Activated CD4-positive, alpha-beta T cell treated with anti-CD3 and anti-CD28 coated beads, Interleukin-2, amount 50 U/mL, for 16 hours (primary cell): ENCODE measurements at regions not wholly inside any gene's neighbourhood (a gene's known extent, or its start where the extent isn't known, plus 50 kb on each side); places are given as distances from the start of the nearest gene placed in this dataset.
"Not testable (repeated sequence)": the region's sequence is repeated elsewhere in the genome, so short reads cannot be mapped to it uniquely, and the experiment has no call there.

ENCODE experiments used
- DNase-seq: peaks from one replicate; pipeline ENCODE4 v3.0.0-alpha.2; 2020

GRCh38 chr13:78060966-78061365 lies 142.3 kb upstream of the EDNRB start:
- no peak for DNase-seq

GRCh38 chr13:78056865-78057264 lies 138.2 kb upstream of the EDNRB start:
- DNase-seq = not testable (repeated sequence)

- DNase-seq = no peak
Measured at GRCh38 chr13:78054157-78054556, 135.5 kb upstream of the EDNRB start.

- no peak for DNase-seq
Measured at GRCh38 chr13:78047151-78047550, 128.5 kb upstream of the EDNRB start.

GRCh38 chr13:78046331-78046730 lies 127.7 kb upstream of the EDNRB start:
- no peak for DNase-seq

GRCh38 chr13:78045916-78046315 lies 127.3 kb upstream of the EDNRB start:
- DNase-seq = no peak

- DNase-seq = not testable (repeated sequence)
Measured at GRCh38 chr13:78041366-78041765, 122.7 kb upstream of the EDNRB start.

GRCh38 chr13:78040205-78040830 lies 121.7 kb upstream of the EDNRB start:
- no peak for DNase-seq

GRCh38 chr13:78036841-78037240 lies 118.2 kb upstream of the EDNRB start:
- no peak for DNase-seq

- DNase-seq = no peak
Measured at GRCh38 chr13:78035500-78035899, 116.9 kb upstream of the EDNRB start.

GRCh38 chr13:78033509-78033908 lies 114.9 kb upstream of the EDNRB start:
- DNase-seq = no peak

GRCh38 chr13:78032132-78032531 lies 113.5 kb upstream of the EDNRB start:
- no peak for DNase-seq

GRCh38 chr13:78030341-78030896 lies 111.8 kb upstream of the EDNRB start:
- DNase-seq = no peak

GRCh38 chr13:78029901-78030300 lies 111.3 kb upstream of the EDNRB start:
- DNase-seq = no peak

- no peak for DNase-seq
Measured at GRCh38 chr13:78028960-78029359, 110.3 kb upstream of the EDNRB start.

- no peak for DNase-seq
Measured at GRCh38 chr13:78024996-78025395, 106.4 kb upstream of the EDNRB start.

- peak; percentile 82 for DNase-seq
Measured at GRCh38 chr13:78022164-78022877, 103.7 kb upstream of the EDNRB start.

GRCh38 chr13:78020861-78021260 lies 102.2 kb upstream of the EDNRB start:
- DNase-seq = no peak

GRCh38 chr13:78015782-78016181 lies 97.2 kb upstream of the EDNRB start:
- DNase-seq = no peak

GRCh38 chr13:78012046-78012445 lies 93.4 kb upstream of the EDNRB start:
- no peak for DNase-seq

GRCh38 chr13:78004821-78005220 lies 86.2 kb upstream of the EDNRB start:
- DNase-seq = no peak

- DNase-seq = no peak
Measured at GRCh38 chr13:77999746-78000145, 81.1 kb upstream of the EDNRB start.

GRCh38 chr13:77994166-77994565 lies 75.5 kb upstream of the EDNRB start:
- DNase-seq = no peak

GRCh38 chr13:77991003-77991402 lies 72.4 kb upstream of the EDNRB start:
- DNase-seq = no peak

GRCh38 chr13:77989281-77989680 lies 70.7 kb upstream of the EDNRB start:
- DNase-seq = no peak
